HFFc6 (cell line): ENCODE measurements at regions not wholly inside any gene's neighbourhood (a gene's known extent, or its start where the extent isn't known, plus 50 kb on each side); places are given as distances from the start of the nearest gene placed in this dataset.

Source experiments
- DNase-seq: peaks from one replicate; pipeline ENCODE4 v3.0.0-alpha.2; 2018
- H3K27ac Mint-ChIP-seq: 2 replicates; pipeline ENCODE4 v1.8.0; 2020; ENCODE audit warnings: mild to moderate bottlenecking, mixed read lengths
- H3K27me3 Mint-ChIP-seq: 2 replicates; pipeline ENCODE4 v1.8.0; 2021; ENCODE audit warnings: mild to moderate bottlenecking, moderate library complexity, mixed read lengths; ENCODE audit not compliant: insufficient read depth
- H3K36me3 Mint-ChIP-seq: 2 replicates; pipeline ENCODE4 v1.8.0; 2021; ENCODE audit warnings: low read depth, mixed read lengths
- H3K4me1 Mint-ChIP-seq: 2 replicates; pipeline ENCODE4 v1.8.0; 2020; ENCODE audit warnings: low read depth, mixed read lengths
- H3K4me3 Mint-ChIP-seq: 2 replicates; pipeline ENCODE4 v1.8.0; 2020; ENCODE audit warnings: mild to moderate bottlenecking, moderate library complexity, mixed read lengths
- H3K9me3 Mint-ChIP-seq: 2 replicates; pipeline ENCODE4 v1.8.0; 2020; ENCODE audit warnings: mild to moderate bottlenecking, mixed read lengths
- TF ChIP-seq, protein P1 (sequence below): fragments of 200-600 bp; sonication (generic); IDR thresholded peaks from 2 replicates; pipeline ENCODE4 v1.5.0; 2021; ENCODE audit warnings: antibody characterized with exemption, mild to moderate bottlenecking

DNA sequence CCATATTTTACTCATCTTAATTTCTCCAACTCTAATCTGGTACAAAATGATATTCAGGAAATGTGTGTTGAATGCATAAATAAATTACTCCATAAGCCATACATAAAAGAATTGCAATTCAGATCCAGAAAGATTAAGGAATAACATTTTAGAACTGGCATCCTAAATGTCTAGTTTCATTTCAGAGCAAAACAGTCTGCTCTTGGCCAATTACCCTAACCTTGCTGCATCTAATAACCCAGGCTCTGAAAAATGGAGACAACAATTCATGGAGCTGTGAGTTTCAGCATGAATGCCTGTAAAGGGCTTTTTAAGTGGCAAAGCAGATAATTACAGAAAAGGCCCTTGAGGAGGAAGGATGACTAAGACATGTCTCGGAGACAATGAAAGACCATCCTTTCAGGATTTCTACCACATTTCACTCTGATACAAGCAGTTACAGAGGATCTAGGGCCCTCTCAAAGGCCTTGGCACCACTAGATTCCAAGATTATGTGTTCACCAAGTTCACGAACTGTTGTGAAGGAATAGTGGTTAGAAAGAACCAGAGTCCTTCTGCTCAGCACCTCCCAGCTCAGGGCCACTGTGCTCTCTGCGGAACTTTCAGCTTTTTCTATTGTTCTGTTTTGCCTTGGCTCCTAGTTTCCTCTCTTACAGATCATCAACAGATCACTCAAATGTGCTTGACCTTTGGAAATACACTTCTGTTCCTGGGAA, 157.6 kb upstream of the BLID start:
- Mint-ChIP-seq H3K4me1 (no peaks in the 10 kb centered on the region), H3K9me3 (no peaks in the 10 kb centered on the region), H3K4me3 (no peak overlapping the region), H3K27me3 (peaks cover 29% of the 10 kb centered on the region), H3K36me3 (no peaks in the 10 kb centered on the region), H3K27ac (no peak overlapping the region)
- DNase-seq = no peak
- TF ChIP-seq, protein P1, sequence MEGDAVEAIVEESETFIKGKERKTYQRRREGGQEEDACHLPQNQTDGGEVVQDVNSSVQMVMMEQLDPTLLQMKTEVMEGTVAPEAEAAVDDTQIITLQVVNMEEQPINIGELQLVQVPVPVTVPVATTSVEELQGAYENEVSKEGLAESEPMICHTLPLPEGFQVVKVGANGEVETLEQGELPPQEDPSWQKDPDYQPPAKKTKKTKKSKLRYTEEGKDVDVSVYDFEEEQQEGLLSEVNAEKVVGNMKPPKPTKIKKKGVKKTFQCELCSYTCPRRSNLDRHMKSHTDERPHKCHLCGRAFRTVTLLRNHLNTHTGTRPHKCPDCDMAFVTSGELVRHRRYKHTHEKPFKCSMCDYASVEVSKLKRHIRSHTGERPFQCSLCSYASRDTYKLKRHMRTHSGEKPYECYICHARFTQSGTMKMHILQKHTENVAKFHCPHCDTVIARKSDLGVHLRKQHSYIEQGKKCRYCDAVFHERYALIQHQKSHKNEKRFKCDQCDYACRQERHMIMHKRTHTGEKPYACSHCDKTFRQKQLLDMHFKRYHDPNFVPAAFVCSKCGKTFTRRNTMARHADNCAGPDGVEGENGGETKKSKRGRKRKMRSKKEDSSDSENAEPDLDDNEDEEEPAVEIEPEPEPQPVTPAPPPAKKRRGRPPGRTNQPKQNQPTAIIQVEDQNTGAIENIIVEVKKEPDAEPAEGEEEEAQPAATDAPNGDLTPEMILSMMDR = no peak

DNA sequence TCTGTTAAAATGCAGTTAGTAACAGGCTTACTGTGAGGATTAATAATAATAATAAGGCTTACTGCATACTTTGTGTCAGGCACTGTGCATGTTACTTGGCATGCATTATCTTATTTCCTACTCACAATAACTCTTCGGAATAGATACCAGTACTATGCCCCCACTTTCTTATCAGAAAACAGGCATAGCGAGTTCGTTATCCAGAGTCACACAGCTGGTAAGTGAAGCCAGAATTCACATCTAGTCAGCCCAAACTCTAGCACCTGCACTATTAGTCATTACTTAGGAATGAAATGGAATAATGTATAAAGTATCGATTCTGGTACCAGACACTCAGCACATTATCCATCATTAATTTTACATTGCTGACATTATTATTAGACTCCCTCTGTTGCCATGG, 155.7 kb upstream of the BLID start:
- DNase-seq = no peak
- TF ChIP-seq, protein P1 = no peak
- Mint-ChIP-seq H3K27me3 (peaks cover 29% of the 10 kb centered on the region), H3K4me3 (no peak overlapping the region), H3K27ac (no peak overlapping the region), H3K9me3 (no peaks in the 10 kb centered on the region), H3K4me1 (peaks cover 10% of the 10 kb centered on the region), H3K36me3 (no peaks in the 10 kb centered on the region)

DNA sequence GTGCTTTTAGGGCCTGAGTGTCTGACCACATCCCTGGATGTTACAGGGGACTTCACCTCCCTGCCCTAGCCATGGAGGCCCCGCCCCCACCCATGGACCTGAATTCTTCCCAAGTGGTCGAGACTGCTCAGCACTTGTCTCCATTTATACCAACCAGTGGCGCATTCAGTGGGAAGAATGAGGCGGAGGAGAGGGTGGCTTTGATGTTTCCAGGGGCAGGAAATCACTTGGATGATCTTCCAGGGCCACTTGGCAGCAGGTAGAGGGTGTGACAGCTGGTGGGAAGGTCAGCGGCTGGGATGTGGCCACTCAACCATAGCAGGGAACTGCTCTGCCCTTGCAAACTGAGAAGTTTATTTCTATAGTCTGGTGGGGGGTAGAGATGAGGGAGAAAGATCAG, 155.1 kb upstream of the BLID start:
- Mint-ChIP-seq H3K27ac (no peak overlapping the region), H3K9me3 (no peaks in the 10 kb centered on the region)
- TF ChIP-seq, protein P1 = no peak

GRCh38 chr11:122270535-122270934, 154.5 kb upstream of the BLID start:
- no peak overlapping the region for H3K4me3 Mint-ChIP-seq
- no peak overlapping the region for H3K27ac Mint-ChIP-seq

More for the DNA sequence above, 155.1 kb upstream of the BLID start:
- DNase-seq = no peak
- H3K4me1 Mint-ChIP-seq = peaks cover 10% of the 10 kb centered on the region
- H3K36me3 Mint-ChIP-seq = no peaks in the 10 kb centered on the region
- peaks cover 28% of the 10 kb centered on the region for H3K27me3 Mint-ChIP-seq
- no peak overlapping the region for H3K4me3 Mint-ChIP-seq

GRCh38 chr11:122269824-122270223, 153.8 kb upstream of the BLID start:
- H3K9me3 Mint-ChIP-seq = no peaks in the 10 kb centered on the region
- peaks cover 21% of the 10 kb centered on the region for H3K27me3 Mint-ChIP-seq
- H3K4me1 Mint-ChIP-seq = peaks cover 10% of the 10 kb centered on the region
- H3K36me3 Mint-ChIP-seq = no peaks in the 10 kb centered on the region
- H3K4me3 Mint-ChIP-seq = no peak overlapping the region
- no peak for DNase-seq
- H3K27ac Mint-ChIP-seq = no peak overlapping the region
- TF ChIP-seq, protein P1 = no peak

More at GRCh38 chr11:122270535-122270934, 154.5 kb upstream of the BLID start:
- H3K4me1 Mint-ChIP-seq = peaks cover 10% of the 10 kb centered on the region
- H3K9me3 Mint-ChIP-seq = no peaks in the 10 kb centered on the region
- no peak for DNase-seq
- H3K27me3 Mint-ChIP-seq = peaks cover 22% of the 10 kb centered on the region
- no peaks in the 10 kb centered on the region for H3K36me3 Mint-ChIP-seq
- TF ChIP-seq, protein P1 = no peak
